ENCODE measurements at regions not wholly inside any gene's neighbourhood (a gene's known extent, or its start where the extent isn't known, plus 50 kb on each side); places are given as distances from the start of the nearest gene placed in this dataset.

GRCh38 chr2:22692746-22693145, 692.2 kb upstream of the KLHL29 start:
- no peak for DNase-seq (ENCODE audit: extremely low spot score)
- CTCF ChIA-PET, result no interaction called here
- POLR2A ChIA-PET, result no interaction called here
- TF ChIP-seq HDGF (IDR thresholded peaks at IDR 0.05; ENCODE audit: borderline replicate concordance), result no peak
- no peak for TF ChIP-seq FOXA1 (IDR thresholded peaks at IDR 0.05)
- no peak for TF ChIP-seq FOXK2 (IDR thresholded peaks at IDR 0.05)
- TF ChIP-seq TARDBP (IDR thresholded peaks at IDR 0.05), result no peak
- TF ChIP-seq SUZ12 (IDR thresholded peaks at IDR 0.05), result no peak
- TF ChIP-seq NFRKB (IDR thresholded peaks at IDR 0.05), result no peak
- no peak for TF ChIP-seq FOXM1 (IDR thresholded peaks at IDR 0.05; ENCODE audit: borderline replicate concordance)
- TF ChIP-seq ZNF384 (IDR thresholded peaks at IDR 0.05), result no peak
- no peak for TF ChIP-seq BHLHE40 (IDR thresholded peaks at IDR 0.05; ENCODE audit: borderline replicate concordance)

- ChIA-PET POLR2A (no interaction called here), CTCF (no interaction called here)
- no peak for TF ChIP-seq SP1 (IDR thresholded peaks at IDR 0.05)
- no peak for TF ChIP-seq PKNOX1 (IDR thresholded peaks at IDR 0.05)
- TF ChIP-seq FOXM1 (IDR thresholded peaks at IDR 0.05; ENCODE audit: borderline replicate concordance), result no peak
- TF ChIP-seq SUZ12 (IDR thresholded peaks at IDR 0.05), result no peak
- no peak for TF ChIP-seq FOXA1 (IDR thresholded peaks at IDR 0.05)
- no peak for DNase-seq (ENCODE audit: extremely low spot score)
These were observed 690.7 kb upstream of the KLHL29 start for GRCh38 chr2:22694300-22694699.

- TF ChIP-seq CTBP1 (IDR thresholded peaks at IDR 0.05; ENCODE audit: borderline replicate concordance) (no peak), LEF1 (IDR thresholded peaks at IDR 0.05; ENCODE audit: borderline replicate concordance) (no peak), PKNOX1 (IDR thresholded peaks at IDR 0.05) (no peak), TARDBP (IDR thresholded peaks at IDR 0.05) (no peak)
- DNase-seq (ENCODE audit: extremely low spot score), result no peak
- CTCF ChIA-PET, result no interaction called here
- POLR2A ChIA-PET, result no interaction called here
These were observed 690.1 kb upstream of the KLHL29 start for GRCh38 chr2:22694856-22695255.

- no peak for DNase-seq (ENCODE audit: extremely low spot score)
- TF ChIP-seq ELF4 (IDR thresholded peaks at IDR 0.05) (no peak), LEF1 (IDR thresholded peaks at IDR 0.05; ENCODE audit: borderline replicate concordance) (no peak), CTBP1 (IDR thresholded peaks at IDR 0.05; ENCODE audit: borderline replicate concordance) (no peak), PKNOX1 (IDR thresholded peaks at IDR 0.05) (no peak), HDGF (IDR thresholded peaks at IDR 0.05; ENCODE audit: borderline replicate concordance) (no peak), ARNT (IDR thresholded peaks at IDR 0.05) (no peak), FOXA1 (IDR thresholded peaks at IDR 0.05) (no peak), SUZ12 (IDR thresholded peaks at IDR 0.05) (no peak), BHLHE40 (IDR thresholded peaks at IDR 0.05; ENCODE audit: borderline replicate concordance) (no peak), FOXK2 (IDR thresholded peaks at IDR 0.05) (no peak), TARDBP (IDR thresholded peaks at IDR 0.05) (no peak), ZNF384 (IDR thresholded peaks at IDR 0.05) (no peak), FOXM1 (IDR thresholded peaks at IDR 0.05; ENCODE audit: borderline replicate concordance) (no peak), NFRKB (IDR thresholded peaks at IDR 0.05) (no peak), L3MBTL2 (conservative IDR thresholded peaks at IDR 0.05) (no peak), SP1 (IDR thresholded peaks at IDR 0.05) (no peak)
- ChIA-PET CTCF (no interaction called here), POLR2A (no interaction called here)
These were observed 687.8 kb upstream of the KLHL29 start for GRCh38 chr2:22697054-22697788.

GRCh38 chr2:22701561-22702160, 683.3 kb upstream of the KLHL29 start:
- no peak for DNase-seq (ENCODE audit: extremely low spot score)
- TF ChIP-seq NFRKB (IDR thresholded peaks at IDR 0.05) (no peak), SUZ12 (IDR thresholded peaks at IDR 0.05) (no peak), ZNF384 (IDR thresholded peaks at IDR 0.05) (no peak), FOXM1 (IDR thresholded peaks at IDR 0.05; ENCODE audit: borderline replicate concordance) (no peak), PKNOX1 (IDR thresholded peaks at IDR 0.05) (no peak), HDGF (IDR thresholded peaks at IDR 0.05; ENCODE audit: borderline replicate concordance) (no peak), ELF4 (IDR thresholded peaks at IDR 0.05) (no peak), LEF1 (IDR thresholded peaks at IDR 0.05; ENCODE audit: borderline replicate concordance) (no peak), L3MBTL2 (conservative IDR thresholded peaks at IDR 0.05) (no peak), CTBP1 (IDR thresholded peaks at IDR 0.05; ENCODE audit: borderline replicate concordance) (no peak), SP1 (IDR thresholded peaks at IDR 0.05) (no peak), BHLHE40 (IDR thresholded peaks at IDR 0.05; ENCODE audit: borderline replicate concordance) (no peak)
- ChIA-PET CTCF (no interaction called here), POLR2A (no interaction called here)
